ENCODE measurements at regions not wholly inside any gene's neighbourhood (a gene's known extent, or its start where the extent isn't known, plus 50 kb on each side); places are given as distances from the start of the nearest gene placed in this dataset.

GRCh38 chr6:14951704-14952103 is 294.2 kb upstream of the JARID2 start:
- CTCF ChIA-PET, result interaction anchor here (0.9 kb wide), 1 partner anchor 101 kb away, joined by 3 read pairs; no protein-coding TSS in a partner anchor
- Mint-ChIP-seq H3K36me3 (ENCODE audit: low read depth) (peaks cover 3% of the 10 kb centered on the region), H3K27me3 (no peaks in the 10 kb centered on the region), H3K27ac (no peak overlapping the region), H3K4me3 (no peak overlapping the region), H3K9me3 (peaks cover 13% of the 10 kb centered on the region), H3K4me1 (ENCODE audit: low read depth) (no peaks in the 10 kb centered on the region)
- POLR2A ChIA-PET, result interaction anchor here (0.6 kb wide), 1 partner anchor 68 kb away, joined by 3 read pairs; no protein-coding TSS in a partner anchor
- TF ChIP-seq CTCF (IDR thresholded peaks at IDR 0.05), result no peak
- DNase-seq, result no peak
- intact Hi-C loops (cut with micrococcal nuclease), result no loop called here
- ATAC-seq, result no peak

- ChIA-PET CTCF (no interaction called here), POLR2A (no interaction called here)
- intact Hi-C loops (cut with micrococcal nuclease), result no loop called here
- no peak overlapping the region for H3K4me3 Mint-ChIP-seq
- H3K4me1 Mint-ChIP-seq (ENCODE audit: low read depth), result no peaks in the 10 kb centered on the region
- H3K36me3 Mint-ChIP-seq (ENCODE audit: low read depth), result peaks cover 3% of the 10 kb centered on the region
- no peak overlapping the region for H3K27ac Mint-ChIP-seq
- peaks cover 13% of the 10 kb centered on the region for H3K9me3 Mint-ChIP-seq
- no peak for DNase-seq
- ATAC-seq, result no peak
- TF ChIP-seq CTCF (IDR thresholded peaks at IDR 0.05), result no peak
- H3K27me3 Mint-ChIP-seq, result no peaks in the 10 kb centered on the region
Measured at GRCh38 chr6:14953836-14954235, 292.0 kb upstream of the JARID2 start.

GRCh38 chr6:14957355-14958059 is 288.4 kb upstream of the JARID2 start:
- DNase-seq (no peak), ATAC-seq (no peak)
- no peak for TF ChIP-seq CTCF (IDR thresholded peaks at IDR 0.05)
- H3K9me3 Mint-ChIP-seq, result peaks cover 13% of the 10 kb centered on the region
- no peaks in the 10 kb centered on the region for H3K4me1 Mint-ChIP-seq (ENCODE audit: low read depth)
- intact Hi-C loops (cut with micrococcal nuclease), result no loop called here
- H3K27me3 Mint-ChIP-seq, result no peaks in the 10 kb centered on the region
- ChIA-PET CTCF (no interaction called here), POLR2A (no interaction called here)
- no peak overlapping the region for H3K4me3 Mint-ChIP-seq
- no peak overlapping the region for H3K27ac Mint-ChIP-seq
- H3K36me3 Mint-ChIP-seq (ENCODE audit: low read depth), result peaks cover 3% of the 10 kb centered on the region

- intact Hi-C loops (cut with micrococcal nuclease), result no loop called here
- DNase-seq (no peak), ATAC-seq (no peak)
- CTCF ChIA-PET, result no interaction called here
- Mint-ChIP-seq H3K27me3 (no peaks in the 10 kb centered on the region), H3K4me3 (no peak overlapping the region), H3K36me3 (ENCODE audit: low read depth) (peaks cover 3% of the 10 kb centered on the region), H3K27ac (no peak overlapping the region), H3K9me3 (peaks cover 11% of the 10 kb centered on the region), H3K4me1 (ENCODE audit: low read depth) (no peaks in the 10 kb centered on the region)
- POLR2A ChIA-PET, result no interaction called here
- no peak for TF ChIP-seq CTCF (IDR thresholded peaks at IDR 0.05)
Measured at GRCh38 chr6:14959324-14959885, 286.5 kb upstream of the JARID2 start.

- Mint-ChIP-seq H3K9me3 (no peaks in the 10 kb centered on the region), H3K4me3 (no peak overlapping the region), H3K27ac (no peak overlapping the region), H3K36me3 (ENCODE audit: low read depth) (no peaks in the 10 kb centered on the region), H3K4me1 (ENCODE audit: low read depth) (no peaks in the 10 kb centered on the region), H3K27me3 (no peaks in the 10 kb centered on the region)
- TF ChIP-seq CTCF (IDR thresholded peaks at IDR 0.05), result no peak
- ChIA-PET CTCF (interaction anchor here (0.7 to 1.5 kb wide), 2 partner anchors 231 to 645 kb away, joined by 3 read pairs; no protein-coding TSS in a partner anchor), POLR2A (no interaction called here)
- ATAC-seq (no peak), DNase-seq (no peak)
- intact Hi-C loops (cut with micrococcal nuclease), result no loop called here
Measured at GRCh38 chr6:14964556-14965270, 281.2 kb upstream of the JARID2 start.
